Thyroid gland (tissue), 4 donors: ENCODE measurements at regions not wholly inside any gene's neighbourhood (a gene's known extent, or its start where the extent isn't known, plus 50 kb on each side); places are given as distances from the start of the nearest gene placed in this dataset.

Experiments
- CTCF ChIP-seq, 6 experiments: fragments of 200-600 bp in 3 of 6; fragments of 450-650 bp in 3 of 6; sonication (generic) in 3 of 6; IDR thresholded peaks; one replicate each; pipeline ENCODE4 v1.5.1; 2016 to 2019; ENCODE audit warnings: antibody characterized with exemption in 6 of 6, mild to moderate bottlenecking in 2 of 6, inconsistent platforms in 1 of 6, moderate library complexity in 1 of 6
- POLR2A ChIP-seq, 2 donors: fragments of 450-650 bp; IDR thresholded peaks; one replicate each; pipeline ENCODE4 v1.6.1; 2017; ENCODE audit warnings: antibody characterized with exemption in 2 of 2, mild to moderate bottlenecking in 2 of 2, moderate library complexity in 1 of 2

- no peak for TF ChIP-seq CTCF (IDR thresholded peaks at IDR 0.05)
- TF ChIP-seq POLR2A (IDR thresholded peaks at IDR 0.05): no peak
Measured at GRCh38 chr2:107009275-107009674, 123.3 kb upstream of the ST6GAL2 start.
